HEK293 (cell line): ENCODE measurements at regions not wholly inside any gene's neighbourhood (a gene's known extent, or its start where the extent isn't known, plus 50 kb on each side); places are given as distances from the start of the nearest gene placed in this dataset.

Experiments
- CTCF ChIA-PET: fragments of 350-600 bp; formaldehyde crosslinking; extraction: SDS; loops from one replicate; lab custom pipeline; 2021; ENCODE audit warnings: antibody characterized with exemption; lab: Yijun Ruan, JAX
- POLR2A ChIA-PET: fragments of 300-600 bp; formaldehyde crosslinking; extraction: SDS; loops from one replicate; lab custom pipeline; 2020; ENCODE audit warnings: antibody characterized with exemption, inconsistent platforms; lab: Yijun Ruan, JAX
- H3K27ac ChIP-seq: fragments of 200-500 bp; sonication (Bioruptor generic); 2 replicates; pipeline ENCODE4 v1.5.1; 2014; ENCODE audit warnings: low read depth, low read length, control low read depth, inconsistent platforms; ENCODE audit errors: extremely low read depth
- H3K36me3 ChIP-seq, 2 experiments: fragments of 200-500 bp in 1 of 2; sonication (Bioruptor generic) in 1 of 2; 1 replicate in 1 of 2; 2 replicates in 1 of 2; pipeline ENCODE4 v1.5.1; 2014 to 2017; ENCODE audit warnings: inconsistent platforms in 2 of 2, low read length in 2 of 2; ENCODE audit not compliant: control insufficient read depth in 2 of 2, insufficient read depth in 1 of 2
- H3K4me1 ChIP-seq: fragments of 200-500 bp; sonication (Bioruptor generic); 2 replicates; pipeline ENCODE4 v1.5.1; 2014; ENCODE audit warnings: mild to moderate bottlenecking, low read length, inconsistent platforms; ENCODE audit not compliant: control insufficient read depth, insufficient read depth
- H3K4me3 ChIP-seq: 2 replicates; pipeline ENCODE4 v1.5.1; 2011; ENCODE audit warnings: low read depth, mild to moderate bottlenecking, control low read depth, low read length, moderate library complexity
- H3K9me3 ChIP-seq: fragments of 200-500 bp; sonication (Bioruptor generic); 2 replicates; pipeline ENCODE4 v1.5.1; 2014; ENCODE audit warnings: low read depth, low read length, inconsistent platforms; ENCODE audit not compliant: control insufficient read depth, insufficient read depth
- AEBP2 ChIP-seq: fragments of 450-650 bp; formaldehyde crosslinking; IDR thresholded peaks from 2 replicates; pipeline ENCODE4 v1.5.1; 2016; ENCODE audit warnings: missing biosample characterization, missing genetic modification characterization, borderline replicate concordance
- BCL11A ChIP-seq: fragments of 450-650 bp; formaldehyde crosslinking; IDR thresholded peaks from 2 replicates; pipeline ENCODE4 v1.5.1; 2016; ENCODE audit warnings: low read depth, missing biosample characterization, missing genetic modification characterization
- PRDM10 ChIP-seq: fragments of 450-650 bp; formaldehyde crosslinking; IDR thresholded peaks from 2 replicates; pipeline ENCODE4 v1.5.1; 2016; ENCODE audit warnings: missing biosample characterization, missing genetic modification characterization
- PRDM6 ChIP-seq: fragments of 450-650 bp; formaldehyde crosslinking; IDR thresholded peaks from 2 replicates; pipeline ENCODE4 v1.5.1; 2017; ENCODE audit warnings: missing biosample characterization, missing genetic modification characterization
- REPIN1 ChIP-seq: fragments of 450-650 bp; formaldehyde crosslinking; IDR thresholded peaks from 2 replicates; pipeline ENCODE4 v1.5.1; 2017; ENCODE audit warnings: missing biosample characterization, missing genetic modification characterization, low read depth
- ZBTB48 ChIP-seq: fragments of 450-650 bp; formaldehyde crosslinking; IDR thresholded peaks from 2 replicates; pipeline ENCODE4 v1.5.1; 2016; ENCODE audit warnings: missing biosample characterization, missing genetic modification characterization
- ZNF112 ChIP-seq: fragments of 450-650 bp; formaldehyde crosslinking; IDR thresholded peaks from 2 replicates; pipeline ENCODE4 v1.5.0; 2017; ENCODE audit warnings: missing biosample characterization, missing genetic modification characterization
- ZNF133 ChIP-seq: fragments of 450-650 bp; formaldehyde crosslinking; IDR thresholded peaks from 2 replicates; pipeline ENCODE4 v1.5.1; 2016; ENCODE audit warnings: missing biosample characterization, missing genetic modification characterization
- ZNF148 ChIP-seq: fragments of 450-650 bp; formaldehyde crosslinking; IDR thresholded peaks from 2 replicates; pipeline ENCODE4 v1.5.0; 2017; ENCODE audit warnings: missing biosample characterization, missing genetic modification characterization, borderline replicate concordance
- ZNF18 ChIP-seq: fragments of 450-650 bp; formaldehyde crosslinking; IDR thresholded peaks from 2 replicates; pipeline ENCODE4 v1.5.1; 2016; ENCODE audit warnings: missing biosample characterization, missing genetic modification characterization
- ZNF510 ChIP-seq: fragments of 450-650 bp; formaldehyde crosslinking; IDR thresholded peaks from 2 replicates; pipeline ENCODE4 v1.5.1; 2018; ENCODE audit warnings: mild to moderate bottlenecking, missing genetic modification characterization, missing biosample characterization; ENCODE audit not compliant: insufficient replicate concordance
- ZNF513 ChIP-seq: fragments of 450-650 bp; IDR thresholded peaks from 2 replicates; pipeline ENCODE4 v1.5.1; 2018; ENCODE audit warnings: missing biosample characterization, missing genetic modification characterization
- ZNF561 ChIP-seq: fragments of 450-650 bp; IDR thresholded peaks from 2 replicates; pipeline ENCODE4 v1.5.1; 2018; ENCODE audit warnings: missing biosample characterization, missing genetic modification characterization, borderline replicate concordance
- ZNF621 ChIP-seq: fragments of 450-650 bp; formaldehyde crosslinking; IDR thresholded peaks from 2 replicates; pipeline ENCODE4 v1.5.1; 2017; ENCODE audit warnings: missing biosample characterization, missing genetic modification characterization
- ZNF624 ChIP-seq: fragments of 450-650 bp; formaldehyde crosslinking; IDR thresholded peaks from 2 replicates; pipeline ENCODE4 v1.5.1; 2017; ENCODE audit warnings: missing biosample characterization, missing genetic modification characterization
- ZNF626 ChIP-seq: fragments of 450-650 bp; sonication (Bioruptor Pico); formaldehyde crosslinking; IDR thresholded peaks from 2 replicates; pipeline ENCODE4 v1.5.1; 2018; ENCODE audit warnings: missing biosample characterization, missing genetic modification characterization, inconsistent platforms
- ZNF629 ChIP-seq: fragments of 450-650 bp; formaldehyde crosslinking; IDR thresholded peaks from 2 replicates; pipeline ENCODE4 v1.5.1; 2017; ENCODE audit warnings: missing biosample characterization, missing genetic modification characterization
- ZNF645 ChIP-seq: fragments of 450-650 bp; formaldehyde crosslinking; IDR thresholded peaks from 2 replicates; pipeline ENCODE4; 2016; ENCODE audit warnings: missing biosample characterization, missing genetic modification characterization
- ZNF658 ChIP-seq: fragments of 450-650 bp; formaldehyde crosslinking; IDR thresholded peaks from 2 replicates; pipeline ENCODE4; 2016; ENCODE audit warnings: missing biosample characterization, missing genetic modification characterization

GRCh38 chr7:15783987-15784693, 97.7 kb upstream of the MEOX2 start:
- H3K4me3 ChIP-seq, result no peak overlapping the region
- CTCF ChIA-PET, result interaction anchor here (0.6 to 0.7 kb wide), 3 partner anchors 25 to 173 kb away, joined by 3 to 4 read pairs (median 3); no protein-coding TSS in a partner anchor
- H3K4me1 ChIP-seq, result no peaks in the 10 kb centered on the region
- POLR2A ChIA-PET, result no interaction called here
- no peak overlapping the region for H3K27ac ChIP-seq
- H3K36me3 ChIP-seq, result no peaks in the 10 kb centered on the region
- no peaks in the 10 kb centered on the region for H3K9me3 ChIP-seq
- TF ChIP-seq ZNF513 (tag by site-specific recombination), result no peak
- TF ChIP-seq ZNF624 (tag by site-specific recombination), result no peak
- TF ChIP-seq PRDM10, result no peak
- no peak for TF ChIP-seq ZBTB48 (tag by site-specific recombination)
- TF ChIP-seq REPIN1 (tag by site-specific recombination), result no peak

GRCh38 chr7:15782656-15783055, 96.2 kb upstream of the MEOX2 start:
- CTCF ChIA-PET, result interaction anchor here (0.7 kb wide), 1 partner anchor 20 kb away, joined by 3 read pairs; no protein-coding TSS in a partner anchor
- Histone ChIP-seq H3K9me3 (no peaks in the 10 kb centered on the region), H3K4me1 (no peaks in the 10 kb centered on the region), H3K36me3 (no peaks in the 10 kb centered on the region), H3K27ac (no peak overlapping the region), H3K4me3 (no peak overlapping the region)
- POLR2A ChIA-PET, result no interaction called here
- TF ChIP-seq ZNF626 (tag by site-specific recombination), result no peak
- TF ChIP-seq ZNF629 (tag by site-specific recombination), result no peak
- TF ChIP-seq ZNF18 (tag by site-specific recombination), result no peak
- TF ChIP-seq PRDM6 (tag by site-specific recombination), result no peak
- TF ChIP-seq ZNF148 (tag by site-specific recombination), result no peak
- no peak for TF ChIP-seq ZNF658 (tag by site-specific recombination)
- no peak for TF ChIP-seq ZNF510
- TF ChIP-seq ZNF112 (tag by site-specific recombination), result no peak
- no peak for TF ChIP-seq AEBP2 (tag by site-specific recombination)
- TF ChIP-seq ZNF561, result no peak
- TF ChIP-seq ZNF621 (tag by site-specific recombination), result no peak
- TF ChIP-seq ZNF133 (tag by site-specific recombination), result no peak
- no peak for TF ChIP-seq BCL11A (tag by site-specific recombination)
- no peak for TF ChIP-seq ZNF645 (tag by site-specific recombination)
